ENCODE measurements at regions not wholly inside any gene's neighbourhood (a gene's known extent, or its start where the extent isn't known, plus 50 kb on each side); places are given as distances from the start of the nearest gene placed in this dataset.

DNA sequence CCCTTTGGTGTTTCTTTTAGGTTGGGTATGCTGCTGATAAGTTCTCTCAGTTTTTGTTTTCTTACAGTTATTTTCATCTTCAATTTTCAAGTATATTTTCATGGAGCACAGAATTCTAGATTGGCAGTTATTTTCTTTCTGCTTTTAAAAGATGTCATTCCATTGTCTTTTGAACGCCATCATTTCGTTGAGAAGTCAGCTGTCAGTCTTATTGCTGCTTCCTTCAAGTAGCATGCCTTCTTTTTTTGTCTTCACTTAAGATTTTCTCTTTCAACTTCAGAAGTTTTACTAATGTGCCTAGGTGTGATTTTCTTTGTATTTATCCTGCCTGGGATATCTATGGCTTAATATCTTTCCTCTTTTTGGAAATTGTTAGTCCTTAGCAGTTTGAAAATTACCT lies 262.2 kb upstream of the PMFBP1 start:
- no CpG with 5 or more reads among the region's 2 CpGs for WGBS (ENCODE audit: insufficient coverage)
- Histone ChIP-seq H4K20me1 (ENCODE audit: insufficient read depth, low read length) (no peaks in the 10 kb centered on the region), H3K36me3 (replicated peaks in 1 of 2; ENCODE audit: control insufficient read depth in 1 of 2, insufficient read depth in 2 of 2, low read length in 2 of 2) (no peaks in the 10 kb centered on the region), H2AFZ (ENCODE audit: insufficient read depth, low read depth, low read length, poor library complexity, severe bottlenecking) (no peak overlapping the region), H3K4me3 (replicated peaks in 1 of 3; ENCODE audit: low read depth in 2 of 3, low read length in 3 of 3) (no peak overlapping the region), H3K79me2 (ENCODE audit: insufficient read depth, low read length) (no peaks in the 10 kb centered on the region), H3K4me2 (replicated peaks; ENCODE audit: extremely low read depth, low read length, poor library complexity, severe bottlenecking) (no peak overlapping the region), H3K9ac (ENCODE audit: insufficient read depth, low read length, poor library complexity, severe bottlenecking) (no peak overlapping the region), H3K9me3 (replicated peaks in 1 of 2; ENCODE audit: control insufficient read depth in 1 of 2, insufficient read depth in 1 of 2, low read length in 2 of 2) (peaks cover 11 to 28% of the 10 kb centered on the region in 2 donors), H3K4me1 (ENCODE audit: control insufficient read depth in 1 of 2, insufficient read depth in 2 of 2, low read length in 2 of 2) (no peaks in the 10 kb centered on the region), H3K27me3 (ENCODE audit: control insufficient read depth in 2 of 2, insufficient read depth in 2 of 2, low read length in 2 of 2) (no peaks in the 10 kb centered on the region), H3K27ac (ENCODE audit: low read depth in 1 of 2, low read length in 2 of 2) (no peak overlapping the region)
- H3K27ac Mint-ChIP-seq = no peak overlapping the region
- H3K36me3 Mint-ChIP-seq = peaks cover 1 to 4% of the 10 kb centered on the region in 2 donors
- TF ChIP-seq, protein P1, sequence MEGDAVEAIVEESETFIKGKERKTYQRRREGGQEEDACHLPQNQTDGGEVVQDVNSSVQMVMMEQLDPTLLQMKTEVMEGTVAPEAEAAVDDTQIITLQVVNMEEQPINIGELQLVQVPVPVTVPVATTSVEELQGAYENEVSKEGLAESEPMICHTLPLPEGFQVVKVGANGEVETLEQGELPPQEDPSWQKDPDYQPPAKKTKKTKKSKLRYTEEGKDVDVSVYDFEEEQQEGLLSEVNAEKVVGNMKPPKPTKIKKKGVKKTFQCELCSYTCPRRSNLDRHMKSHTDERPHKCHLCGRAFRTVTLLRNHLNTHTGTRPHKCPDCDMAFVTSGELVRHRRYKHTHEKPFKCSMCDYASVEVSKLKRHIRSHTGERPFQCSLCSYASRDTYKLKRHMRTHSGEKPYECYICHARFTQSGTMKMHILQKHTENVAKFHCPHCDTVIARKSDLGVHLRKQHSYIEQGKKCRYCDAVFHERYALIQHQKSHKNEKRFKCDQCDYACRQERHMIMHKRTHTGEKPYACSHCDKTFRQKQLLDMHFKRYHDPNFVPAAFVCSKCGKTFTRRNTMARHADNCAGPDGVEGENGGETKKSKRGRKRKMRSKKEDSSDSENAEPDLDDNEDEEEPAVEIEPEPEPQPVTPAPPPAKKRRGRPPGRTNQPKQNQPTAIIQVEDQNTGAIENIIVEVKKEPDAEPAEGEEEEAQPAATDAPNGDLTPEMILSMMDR (IDR thresholded peaks at IDR 0.05) = no peak
- no peak for DNase-seq
- no peaks in the 10 kb centered on the region for H3K4me1 Mint-ChIP-seq
- peaks cover 15 to 36% (median 23%) of the 10 kb centered on the region in 7 donors for H3K9me3 Mint-ChIP-seq
- intact Hi-C loops (cut with micrococcal nuclease) = no loop called here
- no peaks in the 10 kb centered on the region for H3K27me3 Mint-ChIP-seq (ENCODE audit: low read depth in 3 of 3)
- H3K4me3 Mint-ChIP-seq = no peak overlapping the region

DNA sequence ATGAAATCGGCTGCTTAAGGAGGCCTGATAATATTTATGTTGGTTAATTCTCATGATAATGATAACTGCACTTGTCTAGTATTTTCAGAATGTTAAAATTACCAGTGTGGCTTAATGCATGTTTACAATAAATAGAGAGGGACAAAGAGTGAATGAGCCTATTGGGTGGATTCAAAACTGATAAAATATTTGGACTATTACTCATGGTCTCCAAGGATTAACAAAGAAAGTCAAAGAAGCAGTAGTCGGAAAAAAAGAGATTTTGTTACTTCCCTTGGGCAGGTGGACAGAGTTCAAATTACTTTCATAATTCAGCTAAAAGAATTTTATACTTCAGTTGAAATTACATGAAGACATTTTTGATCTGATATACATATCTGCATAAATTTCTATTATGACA lies 258.2 kb upstream of the PMFBP1 start:
- H3K27ac Mint-ChIP-seq = no peak overlapping the region
- no peak for DNase-seq
- H3K4me1 ChIP-seq (ENCODE audit: control insufficient read depth in 1 of 2, insufficient read depth in 2 of 2, low read length in 2 of 2) = no peaks in the 10 kb centered on the region
- H3K4me2 ChIP-seq (replicated peaks; ENCODE audit: extremely low read depth, low read length, poor library complexity, severe bottlenecking) = no peak overlapping the region
- intact Hi-C loops (cut with micrococcal nuclease) = no loop called here
- peaks cover 0 to 7% of the 10 kb centered on the region in 2 donors for H3K36me3 ChIP-seq (replicated peaks in 1 of 2; ENCODE audit: control insufficient read depth in 1 of 2, insufficient read depth in 2 of 2, low read length in 2 of 2)
- peaks cover 4 to 5% of the 10 kb centered on the region in 2 donors for H3K36me3 Mint-ChIP-seq
- H4K20me1 ChIP-seq (ENCODE audit: insufficient read depth, low read length) = no peaks in the 10 kb centered on the region
- H3K9me3 ChIP-seq (replicated peaks in 1 of 2; ENCODE audit: control insufficient read depth in 1 of 2, insufficient read depth in 1 of 2, low read length in 2 of 2) = peaks cover 12 to 24% of the 10 kb centered on the region in 2 donors
- H3K9me3 Mint-ChIP-seq = peaks cover 7 to 25% (median 16%) of the 10 kb centered on the region in 7 donors
- no peaks in the 10 kb centered on the region for H3K27me3 ChIP-seq (ENCODE audit: control insufficient read depth in 2 of 2, insufficient read depth in 2 of 2, low read length in 2 of 2)
- TF ChIP-seq, protein P1 (IDR thresholded peaks at IDR 0.05) = no peak
- no peaks in the 10 kb centered on the region for H3K27me3 Mint-ChIP-seq (ENCODE audit: low read depth in 3 of 3)
- H3K79me2 ChIP-seq (ENCODE audit: insufficient read depth, low read length) = no peaks in the 10 kb centered on the region
- no peaks in the 10 kb centered on the region for H3K4me1 Mint-ChIP-seq
- H3K9ac ChIP-seq (ENCODE audit: insufficient read depth, low read length, poor library complexity, severe bottlenecking) = no peak overlapping the region
- no peak overlapping the region for H3K4me3 ChIP-seq (replicated peaks in 1 of 3; ENCODE audit: low read depth in 2 of 3, low read length in 3 of 3)
- no peak overlapping the region for H3K27ac ChIP-seq (ENCODE audit: low read depth in 1 of 2, low read length in 2 of 2)
- no peak overlapping the region for H2AFZ ChIP-seq (ENCODE audit: insufficient read depth, low read depth, low read length, poor library complexity, severe bottlenecking)
- WGBS (ENCODE audit: insufficient coverage) = no CpG with 5 or more reads among the region's 2 CpGs
- H3K4me3 Mint-ChIP-seq = no peak overlapping the region
